SU-DHL-6 (cell line): ENCODE measurements at regions not wholly inside any gene's neighbourhood (a gene's known extent, or its start where the extent isn't known, plus 50 kb on each side); places are given as distances from the start of the nearest gene placed in this dataset.

ENCODE experiments used
- H2AFZ ChIP-seq: fragments of 200-600 bp; sonication (generic); 2 replicates; pipeline ENCODE4 v1.6.1; 2014; ENCODE audit warnings: low read depth, mild to moderate bottlenecking, moderate library complexity, mixed read lengths, antibody characterized with exemption, low read length; ENCODE audit not compliant: severe bottlenecking
- H3F3A ChIP-seq: fragments of 200-600 bp; shearing (Covaris generic); 2 replicates; pipeline ENCODE4 v1.6.0; 2016; ENCODE audit warnings: antibody characterized with exemption, mild to moderate bottlenecking; ENCODE audit not compliant: insufficient read depth
- H3K27ac ChIP-seq: fragments of 200-600 bp; sonication (generic); 2 replicates; pipeline ENCODE4 v1.5.1; 2016; ENCODE audit warnings: low read depth, mild to moderate bottlenecking, low read length, moderate library complexity, mixed read lengths
- H3K27me3 ChIP-seq: fragments of 200-600 bp; sonication (generic), shearing (Covaris generic); 2 replicates; pipeline ENCODE4 v1.6.0; 2014; ENCODE audit warnings: mild to moderate bottlenecking, low read length
- H3K36me3 ChIP-seq: fragments of 200-600 bp; sonication (generic); 2 replicates; pipeline ENCODE4 v1.6.1; 2014; ENCODE audit warnings: mild to moderate bottlenecking, low read length, mixed read lengths
- H3K4me2 ChIP-seq: fragments of 300-600, 200-600 bp; shearing (Covaris generic), sonication (generic); 2 replicates; pipeline ENCODE4 v1.6.0; 2014; ENCODE audit warnings: low read length, low read depth, mild to moderate bottlenecking; ENCODE audit not compliant: poor library complexity, severe bottlenecking
- H3K4me3 ChIP-seq: fragments of 200-600 bp; sonication (generic); 2 replicates; pipeline ENCODE4 v1.5.1; 2014; ENCODE audit warnings: antibody characterized with exemption, low read length, mild to moderate bottlenecking, mixed read lengths; ENCODE audit not compliant: insufficient read depth, poor library complexity, severe bottlenecking
- H3K79me2 ChIP-seq: fragments of 200-600 bp; sonication (generic); 2 replicates; pipeline ENCODE4 v1.6.1; 2014; ENCODE audit warnings: mild to moderate bottlenecking, low read length, moderate library complexity; ENCODE audit not compliant: insufficient read depth
- H3K9ac ChIP-seq: fragments of 200-600 bp; sonication (generic); 2 replicates; pipeline ENCODE4 v1.7.0; 2014; ENCODE audit warnings: mild to moderate bottlenecking, low read length
- H3K9me2 ChIP-seq: fragments of 200-600 bp; sonication (generic); replicated peaks from 2 replicates; pipeline ENCODE4 v1.6.1; 2014; ENCODE audit warnings: low read length; ENCODE audit not compliant: insufficient read depth
- H3K9me3 ChIP-seq: fragments of 200-600 bp; sonication (generic); 2 replicates; pipeline ENCODE4 v1.6.1; 2014; ENCODE audit warnings: low read length, mixed read lengths; ENCODE audit not compliant: insufficient read depth
- H4K20me1 ChIP-seq: fragments of 200-600 bp; sonication (generic); 2 replicates; pipeline ENCODE4 v1.6.1; 2014; ENCODE audit warnings: low read depth, mild to moderate bottlenecking, antibody characterized with exemption, low read length, moderate library complexity, mixed read lengths
- CTCF ChIP-seq: fragments of 200-600 bp; sonication (generic); IDR thresholded peaks from one replicate; pipeline ENCODE4 v1.5.1; 2017; ENCODE audit warnings: antibody characterized with exemption, mild to moderate bottlenecking, low read length, moderate library complexity; ENCODE audit not compliant: insufficient read depth, poor library complexity, severe bottlenecking
- EZH2phosphoT487 ChIP-seq: fragments of 200-600 bp; sonication (generic), shearing (Covaris generic); conservative IDR thresholded peaks from 2 replicates; pipeline ENCODE4 v1.6.1; 2018; ENCODE audit warnings: mild to moderate bottlenecking, antibody characterized with exemption, low read length, moderate library complexity, mixed read lengths

- Histone ChIP-seq H3K36me3 (no peaks in the 10 kb centered on the region), H2AFZ (no peak overlapping the region), H3K4me2 (no peak overlapping the region), H3K27me3 (no peaks in the 10 kb centered on the region), H3K79me2 (no peaks in the 10 kb centered on the region), H3K9ac (no peak overlapping the region), H3K9me3 (no peaks in the 10 kb centered on the region), H4K20me1 (no peaks in the 10 kb centered on the region), H3F3A (no peaks in the 10 kb centered on the region), H3K9me2 (no peaks in the 10 kb centered on the region), H3K27ac (no peak overlapping the region), H3K4me3 (no peak overlapping the region)
- TF ChIP-seq CTCF, result no peak
- no peak for TF ChIP-seq EZH2phosphoT487
These were observed 105.3 kb downstream of the SLC6A15 start for GRCh38 chr12:84807249-84807648.

GRCh38 chr12:84805474-84805858 lies 107.1 kb downstream of the SLC6A15 start:
- Histone ChIP-seq H3K36me3 (no peaks in the 10 kb centered on the region), H3K9me3 (no peaks in the 10 kb centered on the region), H3F3A (no peaks in the 10 kb centered on the region), H3K4me3 (no peak overlapping the region), H3K27me3 (no peaks in the 10 kb centered on the region), H3K79me2 (no peaks in the 10 kb centered on the region), H3K4me2 (no peak overlapping the region), H3K27ac (no peak overlapping the region), H4K20me1 (no peaks in the 10 kb centered on the region), H3K9ac (no peak overlapping the region), H3K9me2 (no peaks in the 10 kb centered on the region), H2AFZ (no peak overlapping the region)
- TF ChIP-seq CTCF, result no peak
- TF ChIP-seq EZH2phosphoT487, result no peak

GRCh38 chr12:84804691-84805473 lies 107.7 kb downstream of the SLC6A15 start:
- H3K27me3 ChIP-seq, result no peaks in the 10 kb centered on the region
- H3K79me2 ChIP-seq, result no peaks in the 10 kb centered on the region
- no peaks in the 10 kb centered on the region for H3F3A ChIP-seq
- H3K9ac ChIP-seq, result no peak overlapping the region
- H3K4me2 ChIP-seq, result no peak overlapping the region
- H3K27ac ChIP-seq, result no peak overlapping the region
- H3K9me3 ChIP-seq, result no peaks in the 10 kb centered on the region
- no peaks in the 10 kb centered on the region for H4K20me1 ChIP-seq
- TF ChIP-seq CTCF (no peak), EZH2phosphoT487 (no peak)
- no peak overlapping the region for H3K4me3 ChIP-seq
- H3K9me2 ChIP-seq, result no peaks in the 10 kb centered on the region
- no peak overlapping the region for H2AFZ ChIP-seq
- H3K36me3 ChIP-seq, result no peaks in the 10 kb centered on the region
